IMR-90 (cell line): ENCODE measurements at regions not wholly inside any gene's neighbourhood (a gene's known extent, or its start where the extent isn't known, plus 50 kb on each side); places are given as distances from the start of the nearest gene placed in this dataset.

Experiments used
- ATAC-seq: fragments of 200-7000 bp; cut with Tn5 transposase; 2 replicates; pipeline ENCODE4 v1.9.1; 2020; ENCODE audit warnings: low read depth, mild to moderate bottlenecking, moderate library complexity
- BruUV-seq: library from RNA; stranded (reverse); fragments of 400-500 nt; replicated peaks from 2 replicates; lab custom pipeline; 2021; lab: Mats Ljungman, UMichigan
- CTCF ChIA-PET: fragments of 300-600 bp; formaldehyde crosslinking; extraction: SDS; loops from one replicate; lab custom pipeline; 2021; ENCODE audit warnings: antibody characterized with exemption; lab: Yijun Ruan, JAX
- POLR2A ChIA-PET: fragments of 300-600 bp; sonication (Branson Sonifier 250); formaldehyde crosslinking; loops from one replicate; lab custom pipeline; 2022; ENCODE audit warnings: antibody characterized with exemption; ENCODE audit not compliant: unreplicated experiment; lab: Charles Lee
- DNase-seq: peaks from one replicate; pipeline ENCODE4 v3.0.0; 2013
- H2AFZ ChIP-seq: replicated peaks from 2 replicates; pipeline ENCODE3; 2013; ENCODE audit warnings: low read length, mild to moderate bottlenecking; ENCODE audit not compliant: poor library complexity
- H2AK5ac ChIP-seq: 2 replicates; pipeline ENCODE4 v1.6.1; 2013; ENCODE audit warnings: low read depth, low read length, inconsistent platforms
- H2AK9ac ChIP-seq: replicated peaks from 2 replicates; pipeline ENCODE3; 2013; ENCODE audit warnings: mild to moderate bottlenecking, low read depth, low read length, moderate library complexity; ENCODE audit not compliant: poor library complexity
- H2BK120ac ChIP-seq: 2 replicates; pipeline ENCODE4 v1.6.1; 2013; ENCODE audit warnings: low read depth, low read length, inconsistent platforms
- H2BK15ac ChIP-seq: 3 replicates; pipeline ENCODE4 v1.6.1; 2013; ENCODE audit warnings: low read depth, low read length, inconsistent platforms
- H2BK20ac ChIP-seq: 2 replicates; pipeline ENCODE4 v1.6.1; 2013; ENCODE audit warnings: low read depth, mild to moderate bottlenecking, inconsistent platforms, low read length, moderate library complexity
- H2BK5ac ChIP-seq: 2 replicates; pipeline ENCODE4 v1.6.1; 2013; ENCODE audit warnings: mild to moderate bottlenecking, low read depth, low read length, inconsistent platforms; ENCODE audit not compliant: poor library complexity, severe bottlenecking
- H3K14ac ChIP-seq: replicated peaks from 2 replicates; pipeline ENCODE4 v1.6.1; 2013; ENCODE audit warnings: low read depth, low read length, inconsistent platforms
- H3K18ac ChIP-seq: 2 replicates; pipeline ENCODE4 v1.6.1; 2013; ENCODE audit warnings: low read depth, low read length, control low read depth
- H3K23ac ChIP-seq: 2 replicates; pipeline ENCODE4 v1.6.1; 2013; ENCODE audit warnings: low read depth, low read length, inconsistent platforms
- H3K27ac ChIP-seq: 2 replicates; pipeline ENCODE4 v1.5.1; 2013; ENCODE audit warnings: mild to moderate bottlenecking, control low read depth, low read length; ENCODE audit not compliant: insufficient read depth
- H3K27me3 ChIP-seq: 2 replicates; pipeline ENCODE4 v1.6.1; 2013; ENCODE audit warnings: low read length; ENCODE audit not compliant: control insufficient read depth, insufficient read depth
- H3K36me3 ChIP-seq: 2 replicates; pipeline ENCODE4 v1.6.1; 2013; ENCODE audit warnings: low read length, mixed read lengths; ENCODE audit not compliant: control insufficient read depth, insufficient read depth
- H3K4ac ChIP-seq: 2 replicates; pipeline ENCODE4 v1.6.1; 2013; ENCODE audit warnings: low read depth, low read length, inconsistent platforms
- H3K4me1 ChIP-seq: 2 replicates; pipeline ENCODE4 v1.6.1; 2013; ENCODE audit warnings: low read length, mixed read lengths; ENCODE audit not compliant: control insufficient read depth, insufficient read depth
- H3K4me2 ChIP-seq: 2 replicates; pipeline ENCODE4 v1.6.1; 2013; ENCODE audit warnings: low read depth, mild to moderate bottlenecking, control low read depth, low read length, moderate library complexity
- H3K4me3 ChIP-seq: 2 replicates; pipeline ENCODE4 v1.5.1; 2013; ENCODE audit warnings: low read depth, mild to moderate bottlenecking, control low read depth, low read length, moderate library complexity; ENCODE audit not compliant: insufficient read depth
- H3K56ac ChIP-seq: 2 replicates; pipeline ENCODE4 v1.6.1; 2013; ENCODE audit warnings: low read length, inconsistent platforms; ENCODE audit not compliant: insufficient read depth; ENCODE audit errors: extremely low read depth
- H3K79me1 ChIP-seq, 2 experiments: 2 replicates each; pipeline ENCODE4 v1.6.1; 2013; ENCODE audit warnings: low read length in 2 of 2, inconsistent platforms in 1 of 2, low read depth in 1 of 2
- H3K9ac ChIP-seq: 2 replicates; pipeline ENCODE4 v1.6.1; 2013; ENCODE audit warnings: low read depth, low read length, control low read depth
- H3K9me1 ChIP-seq: 2 replicates; pipeline ENCODE4 v1.6.1; 2013; ENCODE audit warnings: low read length, inconsistent platforms; ENCODE audit not compliant: insufficient read depth
- H3K9me3 ChIP-seq: 2 replicates; pipeline ENCODE4 v1.6.1; 2013; ENCODE audit warnings: low read length; ENCODE audit not compliant: control insufficient read depth, insufficient read depth
- H4K20me1 ChIP-seq: 2 replicates; pipeline ENCODE4 v1.6.1; 2013; ENCODE audit warnings: low read length, inconsistent platforms; ENCODE audit not compliant: insufficient read depth
- H4K5ac ChIP-seq: 2 replicates; pipeline ENCODE4 v1.6.1; 2013; ENCODE audit warnings: mild to moderate bottlenecking, low read depth, low read length, control low read depth
- H4K8ac ChIP-seq, 2 experiments: 2 replicates each; pipeline ENCODE4 v1.6.1; 2013; ENCODE audit warnings: low read depth in 2 of 2, low read length in 2 of 2, control low read depth in 1 of 2, inconsistent platforms in 1 of 2
- H4K91ac ChIP-seq: 2 replicates; pipeline ENCODE4 v1.6.1; 2013; ENCODE audit warnings: low read depth, low read length, inconsistent platforms; ENCODE audit not compliant: insufficient read depth
- BHLHE40 ChIP-seq: fragments of 150-350 bp; IDR thresholded peaks from 2 replicates; pipeline ENCODE4 v1.6.1; 2016; ENCODE audit warnings: mild to moderate bottlenecking, low read depth, low read length
- CEBPB ChIP-seq: IDR thresholded peaks from 2 replicates; pipeline ENCODE4 v1.6.1; 2012; ENCODE audit warnings: low read depth, low read length, improper control_type of control experiment
- CHD1 ChIP-seq: IDR thresholded peaks from 2 replicates; pipeline ENCODE4 v1.6.1; 2012; ENCODE audit warnings: low read depth, low read length, improper control_type of control experiment
- FOS ChIP-seq: fragments of 150-350 bp; IDR thresholded peaks from 2 replicates; pipeline ENCODE4 v1.6.1; 2016; ENCODE audit warnings: low read depth, low read length
- MAFK ChIP-seq: IDR thresholded peaks from 2 replicates; pipeline ENCODE4 v1.6.1; 2012; ENCODE audit warnings: low read depth, low read length, improper control_type of control experiment
- MAZ ChIP-seq: IDR thresholded peaks from 2 replicates; pipeline ENCODE4 v1.6.1; 2012; ENCODE audit warnings: low read depth, mild to moderate bottlenecking, low read length, improper control_type of control experiment, moderate library complexity, borderline replicate concordance
- MXI1 ChIP-seq: IDR thresholded peaks from 2 replicates; pipeline ENCODE4 v1.6.1; 2012; ENCODE audit warnings: low read depth, mild to moderate bottlenecking, low read length, moderate library complexity, borderline replicate concordance
- NFE2L2 ChIP-seq: fragments of 150-350 bp; IDR thresholded peaks from 2 replicates; pipeline ENCODE4 v1.6.1; 2016; ENCODE audit warnings: low read depth, mild to moderate bottlenecking, low read length
- POLR2A ChIP-seq: IDR thresholded peaks from 2 replicates; pipeline ENCODE4 v1.6.1; 2012; ENCODE audit warnings: mild to moderate bottlenecking, low read depth, low read length
- RAD21 ChIP-seq: IDR thresholded peaks from 2 replicates; pipeline ENCODE4 v1.6.1; 2012; ENCODE audit warnings: low read length, improper control_type of control experiment
- RCOR1 ChIP-seq: IDR thresholded peaks from 2 replicates; pipeline ENCODE4 v1.6.1; 2012; ENCODE audit warnings: mild to moderate bottlenecking, low read length, improper control_type of control experiment; ENCODE audit not compliant: insufficient replicate concordance
- RFX5 ChIP-seq: IDR thresholded peaks from 2 replicates; pipeline ENCODE4 v1.8.0; 2012; ENCODE audit warnings: low read depth, mild to moderate bottlenecking, low read length, moderate library complexity
- SMC3 ChIP-seq: fragments of 150-350 bp; IDR thresholded peaks from 2 replicates; pipeline ENCODE4 v1.6.1; 2016; ENCODE audit warnings: low read depth, mild to moderate bottlenecking, antibody characterized with exemption, low read length, moderate library complexity
- WGBS, 2 experiments: methylation state at CpG; one replicate each; pipeline versions ENCODE4 v1.1.5 to v1.1.7; 2013; ENCODE audit warnings: missing lambda C conversion rate in 2 of 2; ENCODE audit not compliant: insufficient read length in 1 of 2; ENCODE audit errors: extremely low coverage in 2 of 2; 5-methylcytosine and 5-hydroxymethylcytosine counted together
- dilution Hi-C: fragments of 300-500 bp; cut with HindIII; formaldehyde crosslinking; loops from one replicate; pipeline ENCODE4 v1.14.3; 2018; ENCODE audit warnings: low sequenced_read_pairs; ENCODE audit not compliant: unreplicated experiment
- in situ Hi-C: fragments of 300-500 bp; cut with MboI; formaldehyde crosslinking; loops from 3 replicates; pipeline ENCODE4 v1.14.3; 2019; ENCODE audit warnings: low sequenced_read_pairs, inconsistent platforms, mixed read lengths
- intact Hi-C: fragments of 100-400 bp; cut with micrococcal nuclease; formaldehyde crosslinking; loops from 2 replicates; pipeline ENCODE4 v1.10.0; 2022
- TF ChIP-seq, protein P1 (sequence below): conservative IDR thresholded peaks from 2 replicates; pipeline ENCODE4 v1.5.1; 2012; ENCODE audit warnings: mild to moderate bottlenecking, low read depth, low read length, improper control_type of control experiment
- TF ChIP-seq, protein P2 (sequence below): fragments of 150-350 bp; IDR thresholded peaks from 2 replicates; pipeline ENCODE4 v1.6.1; 2017; ENCODE audit warnings: mild to moderate bottlenecking, antibody characterized with exemption, low read length, low read depth
- TF ChIP-seq, protein P3 (sequence below): fragments of 150-350 bp; IDR thresholded peaks from 2 replicates; pipeline ENCODE4 v1.6.1; 2016; ENCODE audit warnings: low read depth, mild to moderate bottlenecking, low read length, moderate library complexity, borderline replicate concordance

DNA sequence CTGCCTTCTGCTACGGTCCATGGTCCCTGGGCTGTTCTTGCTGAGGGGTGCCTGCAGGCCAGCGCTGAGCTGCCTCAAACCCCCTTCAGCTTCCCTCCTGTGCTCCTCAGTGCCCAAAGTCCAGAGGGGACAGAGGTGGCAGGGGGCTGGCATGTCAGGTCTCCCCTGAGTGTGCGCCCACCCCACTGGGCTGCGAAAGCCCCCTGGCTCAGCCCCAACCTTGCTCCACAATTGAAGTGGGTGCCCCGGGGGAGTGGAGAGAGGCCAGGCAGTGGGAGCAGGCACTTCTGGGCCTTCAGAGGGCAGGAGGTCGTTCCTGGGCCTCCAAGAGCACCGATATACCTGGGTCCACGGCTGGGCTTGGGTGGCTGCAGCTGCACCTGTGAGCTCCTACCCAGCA, 548.7 kb upstream of the FAM98A start:
- Histone ChIP-seq H2AFZ (no peak overlapping the region), H2BK120ac (no peak overlapping the region), H3K27me3 (no peaks in the 10 kb centered on the region), H3K18ac (no peak overlapping the region), H3K9me3 (peaks cover 14% of the 10 kb centered on the region; the same call in 1 of the 2 replicates), H3K36me3 (no peaks in the 10 kb centered on the region), H2AK9ac (no peak overlapping the region), H4K20me1 (no peaks in the 10 kb centered on the region), H3K9ac (no peak overlapping the region), H3K4ac (no peak overlapping the region), H3K56ac (no peak overlapping the region), H3K79me1 (no peaks in the 10 kb centered on the region), H3K14ac (no peak overlapping the region), H2BK20ac (no peak overlapping the region), H3K4me2 (no peak overlapping the region), H4K91ac (no peak overlapping the region), H2AK5ac (no peak overlapping the region), H3K27ac (no peak overlapping the region), H3K23ac (no peak overlapping the region), H3K4me1 (no peaks in the 10 kb centered on the region), H3K9me1 (no peaks in the 10 kb centered on the region), H4K5ac (no peak overlapping the region), H2BK5ac (no peak overlapping the region), H2BK15ac (no peak overlapping the region), H4K8ac (no peak overlapping the region), H3K4me3 (no peak overlapping the region)
- WGBS, 2 experiments: 80% methylated on average over 1 of the region's 8 CpGs; no CpG with 5 or more reads in 1 of the 2 experiments
- TF ChIP-seq MAZ (no peak), CHD1 (no peak), POLR2A (no peak), RCOR1 (no peak), SMC3 (no peak), CEBPB (no peak), BHLHE40 (no peak), MXI1 (no peak), MAFK (no peak), NFE2L2 (no peak), RFX5 (no peak), FOS (no peak), RAD21 (no peak)
- TF ChIP-seq, protein P1, sequence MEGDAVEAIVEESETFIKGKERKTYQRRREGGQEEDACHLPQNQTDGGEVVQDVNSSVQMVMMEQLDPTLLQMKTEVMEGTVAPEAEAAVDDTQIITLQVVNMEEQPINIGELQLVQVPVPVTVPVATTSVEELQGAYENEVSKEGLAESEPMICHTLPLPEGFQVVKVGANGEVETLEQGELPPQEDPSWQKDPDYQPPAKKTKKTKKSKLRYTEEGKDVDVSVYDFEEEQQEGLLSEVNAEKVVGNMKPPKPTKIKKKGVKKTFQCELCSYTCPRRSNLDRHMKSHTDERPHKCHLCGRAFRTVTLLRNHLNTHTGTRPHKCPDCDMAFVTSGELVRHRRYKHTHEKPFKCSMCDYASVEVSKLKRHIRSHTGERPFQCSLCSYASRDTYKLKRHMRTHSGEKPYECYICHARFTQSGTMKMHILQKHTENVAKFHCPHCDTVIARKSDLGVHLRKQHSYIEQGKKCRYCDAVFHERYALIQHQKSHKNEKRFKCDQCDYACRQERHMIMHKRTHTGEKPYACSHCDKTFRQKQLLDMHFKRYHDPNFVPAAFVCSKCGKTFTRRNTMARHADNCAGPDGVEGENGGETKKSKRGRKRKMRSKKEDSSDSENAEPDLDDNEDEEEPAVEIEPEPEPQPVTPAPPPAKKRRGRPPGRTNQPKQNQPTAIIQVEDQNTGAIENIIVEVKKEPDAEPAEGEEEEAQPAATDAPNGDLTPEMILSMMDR: no peak
- TF ChIP-seq, protein P2, sequence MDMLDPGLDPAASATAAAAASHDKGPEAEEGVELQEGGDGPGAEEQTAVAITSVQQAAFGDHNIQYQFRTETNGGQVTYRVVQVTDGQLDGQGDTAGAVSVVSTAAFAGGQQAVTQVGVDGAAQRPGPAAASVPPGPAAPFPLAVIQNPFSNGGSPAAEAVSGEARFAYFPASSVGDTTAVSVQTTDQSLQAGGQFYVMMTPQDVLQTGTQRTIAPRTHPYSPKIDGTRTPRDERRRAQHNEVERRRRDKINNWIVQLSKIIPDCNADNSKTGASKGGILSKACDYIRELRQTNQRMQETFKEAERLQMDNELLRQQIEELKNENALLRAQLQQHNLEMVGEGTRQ: no peak
- TF ChIP-seq, protein P3, sequence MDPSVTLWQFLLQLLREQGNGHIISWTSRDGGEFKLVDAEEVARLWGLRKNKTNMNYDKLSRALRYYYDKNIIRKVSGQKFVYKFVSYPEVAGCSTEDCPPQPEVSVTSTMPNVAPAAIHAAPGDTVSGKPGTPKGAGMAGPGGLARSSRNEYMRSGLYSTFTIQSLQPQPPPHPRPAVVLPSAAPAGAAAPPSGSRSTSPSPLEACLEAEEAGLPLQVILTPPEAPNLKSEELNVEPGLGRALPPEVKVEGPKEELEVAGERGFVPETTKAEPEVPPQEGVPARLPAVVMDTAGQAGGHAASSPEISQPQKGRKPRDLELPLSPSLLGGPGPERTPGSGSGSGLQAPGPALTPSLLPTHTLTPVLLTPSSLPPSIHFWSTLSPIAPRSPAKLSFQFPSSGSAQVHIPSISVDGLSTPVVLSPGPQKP: no peak
- dilution Hi-C loops: no loop called here
- ATAC-seq: no peak
- in situ Hi-C loops: no loop called here
- no TSS peak for BruUV-seq
- DNase-seq: no peak
- intact Hi-C loops: no loop called here
- POLR2A ChIA-PET: no interaction called here
- CTCF ChIA-PET: no interaction called here
